H9 (cell line): ENCODE measurements at regions not wholly inside any gene's neighbourhood (a gene's known extent, or its start where the extent isn't known, plus 50 kb on each side); places are given as distances from the start of the nearest gene placed in this dataset.

Experiments used
- DNase-seq: peaks from one replicate; pipeline ENCODE4 v3.0.0-alpha.2; 2017
- H2AFZ ChIP-seq: one replicate; pipeline ENCODE4 v1.6.1; 2013; ENCODE audit warnings: mild to moderate bottlenecking, low read length, control low read depth, moderate library complexity
- H2AK5ac ChIP-seq: 2 replicates; pipeline ENCODE4 v1.6.1; 2013; ENCODE audit warnings: low read length, control low read depth, mixed read lengths; ENCODE audit not compliant: insufficient read length
- H2BK120ac ChIP-seq: one replicate; pipeline ENCODE4 v1.6.1; 2013; ENCODE audit warnings: low read depth, mild to moderate bottlenecking, low read length, control low read depth, inconsistent platforms; ENCODE audit not compliant: poor library complexity, severe bottlenecking
- H2BK12ac ChIP-seq: 2 replicates; pipeline ENCODE4 v1.6.1; 2013; ENCODE audit warnings: low read length, control low read depth, mixed read lengths, low read depth; ENCODE audit not compliant: insufficient read length
- H2BK15ac ChIP-seq: 2 replicates; pipeline ENCODE4 v1.6.1; 2013; ENCODE audit warnings: low read depth, low read length, control low read depth
- H2BK20ac ChIP-seq: one replicate; pipeline ENCODE4 v1.6.1; 2013; ENCODE audit warnings: low read depth, mild to moderate bottlenecking, low read length, control low read depth, inconsistent platforms; ENCODE audit not compliant: poor library complexity, severe bottlenecking
- H2BK5ac ChIP-seq: 2 replicates; pipeline ENCODE4 v1.6.1; 2013; ENCODE audit warnings: low read length, control low read depth, mixed read lengths; ENCODE audit not compliant: insufficient read length
- H3K14ac ChIP-seq: 2 replicates; pipeline ENCODE4 v1.6.1; 2013; ENCODE audit warnings: low read length, control low read depth; ENCODE audit not compliant: insufficient read depth
- H3K18ac ChIP-seq: 2 replicates; pipeline ENCODE4 v1.6.1; 2013; ENCODE audit warnings: low read depth, mild to moderate bottlenecking, mixed read lengths, low read length, control low read depth; ENCODE audit not compliant: insufficient read length
- H3K23ac ChIP-seq: 2 replicates; pipeline ENCODE4 v1.6.1; 2013; ENCODE audit warnings: low read length, control low read depth, mixed read lengths, low read depth; ENCODE audit not compliant: insufficient read length
- H3K23me2 ChIP-seq: 2 replicates; pipeline ENCODE4 v1.6.1; 2013; ENCODE audit warnings: low read depth, mild to moderate bottlenecking, mixed read lengths, low read length, control low read depth; ENCODE audit not compliant: insufficient read length, poor library complexity, severe bottlenecking
- H3K27ac ChIP-seq: 2 replicates; pipeline ENCODE4 v1.5.1; 2013; ENCODE audit warnings: low read length, control low read depth, mixed read lengths, low read depth; ENCODE audit not compliant: insufficient read length
- H3K27me3 ChIP-seq: 2 replicates; pipeline ENCODE4 v1.6.1; 2013; ENCODE audit warnings: low read length, control low read depth, inconsistent platforms; ENCODE audit not compliant: insufficient read depth
- H3K4ac ChIP-seq: 2 replicates; pipeline ENCODE4 v1.6.1; 2013; ENCODE audit warnings: low read depth, mild to moderate bottlenecking, control low read depth, inconsistent platforms, low read length, moderate library complexity
- H3K4me1 ChIP-seq: 2 replicates; pipeline ENCODE4 v1.6.1; 2013; ENCODE audit warnings: low read length, control low read depth, inconsistent platforms; ENCODE audit not compliant: insufficient read depth
- H3K4me2 ChIP-seq: 2 replicates; pipeline ENCODE4 v1.6.1; 2013; ENCODE audit warnings: low read length, control low read depth, mixed read lengths; ENCODE audit not compliant: insufficient read length, insufficient read depth
- H3K56ac ChIP-seq: 2 replicates; pipeline ENCODE4 v1.6.1; 2013; ENCODE audit warnings: low read depth, mild to moderate bottlenecking, mixed read lengths, low read length, control low read depth; ENCODE audit not compliant: insufficient read length
- H3K79me1 ChIP-seq: 2 replicates; pipeline ENCODE4 v1.6.1; 2013; ENCODE audit warnings: low read depth, mild to moderate bottlenecking, moderate library complexity, low read length, control low read depth, inconsistent platforms; ENCODE audit not compliant: insufficient read depth, poor library complexity, severe bottlenecking
- H3K79me2 ChIP-seq: 2 replicates; pipeline ENCODE4 v1.6.1; 2013; ENCODE audit warnings: low read length, control low read depth, inconsistent platforms; ENCODE audit not compliant: insufficient read depth
- H3K9ac ChIP-seq: 2 replicates; pipeline ENCODE4 v1.6.1; 2013; ENCODE audit warnings: low read length, control low read depth, mixed read lengths; ENCODE audit not compliant: insufficient read length; ENCODE audit errors: extremely low read depth
- H3K9me3 ChIP-seq: one replicate; pipeline ENCODE4 v1.6.1; 2013; ENCODE audit warnings: low read depth, low read length, inconsistent platforms; ENCODE audit not compliant: control insufficient read depth
- H3T11ph ChIP-seq: one replicate; pipeline ENCODE4 v1.6.1; 2013; ENCODE audit warnings: mild to moderate bottlenecking, low read length, control low read depth, inconsistent platforms
- H4K20me1 ChIP-seq: one replicate; pipeline ENCODE4 v1.6.1; 2013; ENCODE audit not compliant: control insufficient read depth, insufficient read length, insufficient read depth
- H4K5ac ChIP-seq: 2 replicates; pipeline ENCODE4 v1.6.1; 2013; ENCODE audit warnings: low read depth, mild to moderate bottlenecking, mixed read lengths, low read length, control low read depth; ENCODE audit not compliant: insufficient read length
- H4K8ac ChIP-seq: replicated peaks from 2 replicates; pipeline ENCODE4 v1.6.1; 2013; ENCODE audit warnings: low read length, control low read depth, mixed read lengths, low read depth; ENCODE audit not compliant: insufficient read length
- H4K91ac ChIP-seq: 2 replicates; pipeline ENCODE4 v1.6.1; 2013; ENCODE audit warnings: low read depth, mild to moderate bottlenecking, moderate library complexity, mixed read lengths, low read length, control low read depth; ENCODE audit not compliant: insufficient read length
- H3K27ac Mint-ChIP-seq, 3 experiments: 2 replicates in 2 of 3; 3 replicates in 1 of 3; pipeline ENCODE4 v1.8.0; 2020 to 2021; ENCODE audit warnings: mixed read lengths in 3 of 3, mild to moderate bottlenecking in 1 of 3, moderate library complexity in 1 of 3
- H3K27me3 Mint-ChIP-seq: 2 replicates; pipeline ENCODE4 v1.8.0; 2021; ENCODE audit warnings: low read depth, mild to moderate bottlenecking, moderate library complexity, mixed read lengths
- H3K36me3 Mint-ChIP-seq, 3 experiments: 2 replicates in 2 of 3; 3 replicates in 1 of 3; pipeline ENCODE4 v1.8.0; 2020 to 2021; ENCODE audit warnings: low read depth in 3 of 3, mixed read lengths in 3 of 3; ENCODE audit not compliant: insufficient read depth in 1 of 3
- H3K4me1 Mint-ChIP-seq, 2 experiments: 2 replicates each; pipeline ENCODE4 v1.8.0; 2020; ENCODE audit warnings: mixed read lengths in 2 of 2
- H3K4me3 Mint-ChIP-seq, 2 experiments: 2 replicates in 1 of 2; 3 replicates in 1 of 2; pipeline ENCODE4 v1.8.0; 2020 to 2021; ENCODE audit warnings: mild to moderate bottlenecking in 2 of 2, mixed read lengths in 2 of 2, moderate library complexity in 1 of 2
- H3K9me3 Mint-ChIP-seq, 2 experiments: 2 replicates in 1 of 2; 3 replicates in 1 of 2; pipeline ENCODE4 v1.8.0; 2020; ENCODE audit warnings: mild to moderate bottlenecking in 2 of 2, mixed read lengths in 2 of 2, moderate library complexity in 1 of 2
- CTCF ChIP-seq: fragments of 200-600 bp; sonication (generic); conservative IDR thresholded peaks from 3 replicates; pipeline ENCODE4 v1.8.0; 2021; ENCODE audit warnings: antibody characterized with exemption, mild to moderate bottlenecking
- WGBS: extraction: QIAGEN DNeasy Blood & Tissue Kit; methylation state at CpG from one replicate; pipeline ENCODE4 v1.1.7; 2013; ENCODE audit warnings: missing lambda C conversion rate, low lambda C conversion rate, mixed read lengths; ENCODE audit not compliant: insufficient read length; ENCODE audit errors: extremely low coverage; 5-methylcytosine and 5-hydroxymethylcytosine counted together

GRCh38 chr16:76988526-76988925 lies 202.5 kb upstream of the MON1B start:
- Mint-ChIP-seq H3K9me3 (peaks cover 0 to 2% of the 10 kb centered on the region in 2 experiments; a peak in 2 of 5 replicates), H3K4me1 (peaks cover 4 to 5% of the 10 kb centered on the region in 2 experiments), H3K27me3 (no peaks in the 10 kb centered on the region), H3K27ac (no peak overlapping the region), H3K36me3 (no peaks in the 10 kb centered on the region), H3K4me3 (no peak overlapping the region)
- Histone ChIP-seq H2BK120ac (no peak overlapping the region), H3K27ac (no peak overlapping the region), H2AFZ (no peak overlapping the region), H3K4me1 (no peaks in the 10 kb centered on the region), H4K20me1 (no peaks in the 10 kb centered on the region), H3K14ac (no peak overlapping the region), H3K79me1 (no peaks in the 10 kb centered on the region), H3K27me3 (no peaks in the 10 kb centered on the region), H2BK20ac (no peak overlapping the region), H3K56ac (no peak overlapping the region), H3T11ph (no peak overlapping the region), H3K4me2 (no peak overlapping the region), H2BK5ac (no peak overlapping the region), H3K9ac (no peak overlapping the region), H4K5ac (no peak overlapping the region), H2BK12ac (no peak overlapping the region), H3K4ac (no peak overlapping the region), H3K23ac (no peak overlapping the region), H3K9me3 (no peaks in the 10 kb centered on the region), H2BK15ac (no peak overlapping the region), H3K23me2 (no peaks in the 10 kb centered on the region), H2AK5ac (no peak overlapping the region), H4K8ac (no peak overlapping the region), H3K18ac (no peak overlapping the region), H3K79me2 (no peaks in the 10 kb centered on the region), H4K91ac (no peak overlapping the region)
- TF ChIP-seq CTCF = no peak
- DNase-seq = no peak
- no CpG with 5 or more reads among the region's 2 CpGs for WGBS
